ENCODE measurements at regions not wholly inside any gene's neighbourhood (a gene's known extent, or its start where the extent isn't known, plus 50 kb on each side); places are given as distances from the start of the nearest gene placed in this dataset.

DNA sequence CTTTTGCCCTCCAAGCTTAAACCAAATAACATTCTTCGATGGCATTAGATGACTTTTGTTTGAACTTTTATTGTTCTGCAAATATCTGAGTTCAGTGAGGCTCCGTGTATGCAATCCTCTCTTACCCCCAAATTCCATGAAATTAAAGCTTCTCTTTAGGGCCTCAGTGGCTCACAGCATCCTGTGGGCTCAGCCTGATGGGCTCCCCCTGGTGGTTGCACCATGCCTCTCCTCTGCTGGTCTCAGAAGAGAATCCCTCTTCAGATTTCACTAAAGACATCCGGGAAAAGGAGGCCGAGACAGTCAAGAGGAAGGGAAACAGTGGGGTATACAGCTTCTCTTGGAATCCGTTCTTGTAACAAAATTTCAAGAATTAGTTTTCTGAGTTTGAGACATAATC lies 331.6 kb upstream of the NT5E start:
- no peak for DNase-seq (ENCODE audit: low read depth, low spot score)

DNA sequence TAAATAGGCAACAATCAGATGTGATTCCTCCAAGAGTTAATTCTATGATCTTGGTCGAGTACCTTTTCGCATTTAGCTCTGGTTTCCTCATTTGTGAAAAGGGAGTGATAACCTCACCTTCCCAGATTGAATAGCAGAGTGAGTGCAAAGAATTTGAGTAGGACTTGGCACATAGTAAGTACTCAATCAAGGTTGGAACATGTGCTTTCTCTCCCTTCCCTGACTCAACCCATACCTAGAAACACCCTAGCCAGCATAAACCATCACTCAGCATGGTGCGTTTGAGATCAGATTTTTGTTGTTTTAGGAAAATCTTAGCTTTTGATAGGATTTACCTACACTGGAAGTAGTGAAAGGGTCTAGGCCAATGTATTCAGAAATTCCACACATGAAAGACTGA lies 333.4 kb upstream of the NT5E start:
- Histone ChIP-seq H3K27ac (ENCODE audit: low read length) (no peak overlapping the region), H3K9me3 (ENCODE audit: control insufficient read depth, insufficient read depth, low read depth, low read length) (no peaks in the 10 kb centered on the region)

More for the DNA sequence above, 331.6 kb upstream of the NT5E start:
- TF ChIP-seq, protein P1, sequence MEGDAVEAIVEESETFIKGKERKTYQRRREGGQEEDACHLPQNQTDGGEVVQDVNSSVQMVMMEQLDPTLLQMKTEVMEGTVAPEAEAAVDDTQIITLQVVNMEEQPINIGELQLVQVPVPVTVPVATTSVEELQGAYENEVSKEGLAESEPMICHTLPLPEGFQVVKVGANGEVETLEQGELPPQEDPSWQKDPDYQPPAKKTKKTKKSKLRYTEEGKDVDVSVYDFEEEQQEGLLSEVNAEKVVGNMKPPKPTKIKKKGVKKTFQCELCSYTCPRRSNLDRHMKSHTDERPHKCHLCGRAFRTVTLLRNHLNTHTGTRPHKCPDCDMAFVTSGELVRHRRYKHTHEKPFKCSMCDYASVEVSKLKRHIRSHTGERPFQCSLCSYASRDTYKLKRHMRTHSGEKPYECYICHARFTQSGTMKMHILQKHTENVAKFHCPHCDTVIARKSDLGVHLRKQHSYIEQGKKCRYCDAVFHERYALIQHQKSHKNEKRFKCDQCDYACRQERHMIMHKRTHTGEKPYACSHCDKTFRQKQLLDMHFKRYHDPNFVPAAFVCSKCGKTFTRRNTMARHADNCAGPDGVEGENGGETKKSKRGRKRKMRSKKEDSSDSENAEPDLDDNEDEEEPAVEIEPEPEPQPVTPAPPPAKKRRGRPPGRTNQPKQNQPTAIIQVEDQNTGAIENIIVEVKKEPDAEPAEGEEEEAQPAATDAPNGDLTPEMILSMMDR (IDR thresholded peaks at IDR 0.05): peak; percentile 46
- no peak for TF ChIP-seq POLR2AphosphoS5 (IDR thresholded peaks at IDR 0.05; ENCODE audit: low read depth, low read length)
- TF ChIP-seq TCF7L2 (IDR thresholded peaks at IDR 0.05; ENCODE audit: low read depth, low read length): no peak
- TF ChIP-seq SIN3A (IDR thresholded peaks at IDR 0.05; ENCODE audit: borderline replicate concordance, insufficient read depth, low read depth, low read length): no peak
- CTCF ChIA-PET: no interaction called here
- Histone ChIP-seq H3K4me1 (ENCODE audit: control insufficient read depth, insufficient read depth, low read length) (no peaks in the 10 kb centered on the region), H3K27me3 (ENCODE audit: control insufficient read depth, insufficient read depth, low read length) (no peaks in the 10 kb centered on the region), H3K4me3 (ENCODE audit: low read depth in 2 of 2, low read length in 2 of 2) (no peak overlapping the region), H3K27ac (ENCODE audit: low read length) (no peak overlapping the region), H3K9me3 (ENCODE audit: control insufficient read depth, insufficient read depth, low read depth, low read length) (no peaks in the 10 kb centered on the region), H3K36me3 (ENCODE audit: control insufficient read depth, insufficient read depth, low read length) (no peaks in the 10 kb centered on the region)
- in situ Hi-C loops (cut with HindIII; ENCODE audit: low pct_unique_long_range_greater_than_20kb, low sequenced_read_pairs) (no loop called here), intact Hi-C loops (cut with micrococcal nuclease; ENCODE audit: unreplicated experiment) (no loop called here)
- ATAC-seq: no peak
- POLR2A ChIA-PET: no interaction called here
- no TSS peak for BruUV-seq (replicated peaks)

More for the DNA sequence above, 333.4 kb upstream of the NT5E start:
- no peaks in the 10 kb centered on the region for H3K4me1 ChIP-seq (ENCODE audit: control insufficient read depth, insufficient read depth, low read length)
- no peak overlapping the region for H3K4me3 ChIP-seq (ENCODE audit: low read depth in 2 of 2, low read length in 2 of 2)
- POLR2A ChIA-PET: no interaction called here
- ATAC-seq: no peak
- TF ChIP-seq SIN3A (IDR thresholded peaks at IDR 0.05; ENCODE audit: borderline replicate concordance, insufficient read depth, low read depth, low read length): no peak
- TF ChIP-seq TCF7L2 (IDR thresholded peaks at IDR 0.05; ENCODE audit: low read depth, low read length): no peak
- no peak for TF ChIP-seq POLR2AphosphoS5 (IDR thresholded peaks at IDR 0.05; ENCODE audit: low read depth, low read length)
- TF ChIP-seq, protein P2, sequence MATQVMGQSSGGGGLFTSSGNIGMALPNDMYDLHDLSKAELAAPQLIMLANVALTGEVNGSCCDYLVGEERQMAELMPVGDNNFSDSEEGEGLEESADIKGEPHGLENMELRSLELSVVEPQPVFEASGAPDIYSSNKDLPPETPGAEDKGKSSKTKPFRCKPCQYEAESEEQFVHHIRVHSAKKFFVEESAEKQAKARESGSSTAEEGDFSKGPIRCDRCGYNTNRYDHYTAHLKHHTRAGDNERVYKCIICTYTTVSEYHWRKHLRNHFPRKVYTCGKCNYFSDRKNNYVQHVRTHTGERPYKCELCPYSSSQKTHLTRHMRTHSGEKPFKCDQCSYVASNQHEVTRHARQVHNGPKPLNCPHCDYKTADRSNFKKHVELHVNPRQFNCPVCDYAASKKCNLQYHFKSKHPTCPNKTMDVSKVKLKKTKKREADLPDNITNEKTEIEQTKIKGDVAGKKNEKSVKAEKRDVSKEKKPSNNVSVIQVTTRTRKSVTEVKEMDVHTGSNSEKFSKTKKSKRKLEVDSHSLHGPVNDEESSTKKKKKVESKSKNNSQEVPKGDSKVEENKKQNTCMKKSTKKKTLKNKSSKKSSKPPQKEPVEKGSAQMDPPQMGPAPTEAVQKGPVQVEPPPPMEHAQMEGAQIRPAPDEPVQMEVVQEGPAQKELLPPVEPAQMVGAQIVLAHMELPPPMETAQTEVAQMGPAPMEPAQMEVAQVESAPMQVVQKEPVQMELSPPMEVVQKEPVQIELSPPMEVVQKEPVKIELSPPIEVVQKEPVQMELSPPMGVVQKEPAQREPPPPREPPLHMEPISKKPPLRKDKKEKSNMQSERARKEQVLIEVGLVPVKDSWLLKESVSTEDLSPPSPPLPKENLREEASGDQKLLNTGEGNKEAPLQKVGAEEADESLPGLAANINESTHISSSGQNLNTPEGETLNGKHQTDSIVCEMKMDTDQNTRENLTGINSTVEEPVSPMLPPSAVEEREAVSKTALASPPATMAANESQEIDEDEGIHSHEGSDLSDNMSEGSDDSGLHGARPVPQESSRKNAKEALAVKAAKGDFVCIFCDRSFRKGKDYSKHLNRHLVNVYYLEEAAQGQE (IDR thresholded peaks at IDR 0.05; ENCODE audit: insufficient read depth in 1 of 2, low read depth in 2 of 2, low read length in 1 of 2): no peak
- TF ChIP-seq, protein P1 (IDR thresholded peaks at IDR 0.05): no peak
- CTCF ChIA-PET: interaction anchor here (0.6 kb wide), 1 partner anchor 10 kb away, joined by 3 read pairs; no protein-coding TSS in a partner anchor
- no peaks in the 10 kb centered on the region for H3K27me3 ChIP-seq (ENCODE audit: control insufficient read depth, insufficient read depth, low read length)
- intact Hi-C loops (cut with micrococcal nuclease; ENCODE audit: unreplicated experiment) (no loop called here), in situ Hi-C loops (cut with HindIII; ENCODE audit: low pct_unique_long_range_greater_than_20kb, low sequenced_read_pairs) (no loop called here)
- BruUV-seq (replicated peaks): no TSS peak
- DNase-seq (ENCODE audit: low read depth, low spot score): no peak
- no peaks in the 10 kb centered on the region for H3K36me3 ChIP-seq (ENCODE audit: control insufficient read depth, insufficient read depth, low read length)
